A673 (cell line): ENCODE measurements at regions not wholly inside any gene's neighbourhood (a gene's known extent, or its start where the extent isn't known, plus 50 kb on each side); places are given as distances from the start of the nearest gene placed in this dataset.

ENCODE experiments used
- BruUV-seq: library from RNA; stranded (reverse); fragments of 400-500 nt; replicated peaks from 2 replicates; lab custom pipeline; 2021; lab: Mats Ljungman, UMichigan
- CTCF ChIA-PET: fragments of 300-600 bp; sonication (Branson Sonifier 250); formaldehyde crosslinking; loops from one replicate; lab custom pipeline; 2022; ENCODE audit warnings: antibody characterized with exemption; lab: Charles Lee
- POLR2A ChIA-PET: fragments of 300-600 bp; sonication (Branson Sonifier 250); formaldehyde crosslinking; loops from one replicate; lab custom pipeline; 2022; ENCODE audit warnings: antibody characterized with exemption; ENCODE audit not compliant: low non-redundant PET; lab: Charles Lee
- DNase-seq: peaks from one replicate; pipeline ENCODE4 v3.0.0-alpha.2; 2015; ENCODE audit warnings: low spot score
- H3K27ac ChIP-seq: fragments of 200-600 bp; sonication (generic); 2 replicates; pipeline ENCODE4 v1.5.1; 2016; ENCODE audit warnings: mixed run types, low read depth, mild to moderate bottlenecking, mixed read lengths, antibody characterized with exemption, low read length; ENCODE audit not compliant: poor library complexity, severe bottlenecking
- H3K27me3 ChIP-seq: fragments of 200-600 bp; sonication (generic); replicated peaks from 2 replicates; pipeline ENCODE4 v1.6.1; 2017; ENCODE audit warnings: mixed run types, low read depth, mild to moderate bottlenecking, mixed read lengths, antibody characterized with exemption, low read length; ENCODE audit not compliant: insufficient read depth, poor library complexity
- H3K36me3 ChIP-seq: fragments of 200-600 bp; sonication (generic); 2 replicates; pipeline ENCODE4 v1.6.1; 2016; ENCODE audit warnings: mixed run types, mild to moderate bottlenecking, mixed read lengths, antibody characterized with exemption, low read length; ENCODE audit not compliant: insufficient read depth, poor library complexity, severe bottlenecking
- H3K4me1 ChIP-seq: fragments of 200-600 bp; sonication (generic); 2 replicates; pipeline ENCODE4 v1.6.1; 2017; ENCODE audit warnings: mixed run types, mild to moderate bottlenecking, mixed read lengths, antibody characterized with exemption, low read length; ENCODE audit not compliant: insufficient read depth, poor library complexity, severe bottlenecking
- H3K4me3 ChIP-seq: fragments of 200-600 bp; sonication (generic); 2 replicates; pipeline ENCODE4 v1.5.1; 2016; ENCODE audit warnings: low read depth, mixed run types, mild to moderate bottlenecking, mixed read lengths, low read length; ENCODE audit not compliant: poor library complexity, severe bottlenecking
- H3K9me3 ChIP-seq: fragments of 200-600 bp; sonication (generic); 2 replicates; pipeline ENCODE4 v1.6.1; 2016; ENCODE audit warnings: mixed run types, low read depth, mild to moderate bottlenecking, mixed read lengths, antibody characterized with exemption, low read length; ENCODE audit not compliant: poor library complexity, severe bottlenecking
- CTCF ChIP-seq: fragments of 300-800, 200-600 bp; sonication (generic); conservative IDR thresholded peaks from 2 replicates; pipeline ENCODE4 v1.5.1; 2017; ENCODE audit warnings: low read depth, mild to moderate bottlenecking, antibody characterized with exemption, low read length, moderate library complexity, mixed read lengths
- EZH2 ChIP-seq: fragments of 200-600 bp; sonication (generic); IDR thresholded peaks from 2 replicates; pipeline ENCODE4 v1.6.1; 2017; ENCODE audit warnings: borderline replicate concordance, low read depth, mild to moderate bottlenecking, mixed read lengths, antibody characterized with exemption, low read length; ENCODE audit not compliant: poor library complexity, severe bottlenecking
- intact Hi-C: fragments of 100-400 bp; cut with micrococcal nuclease; formaldehyde crosslinking; loops from one replicate; pipeline ENCODE4 v1.10.0; 2022; ENCODE audit not compliant: unreplicated experiment

GRCh38 chr1:78358165-78358564 lies 132.6 kb upstream of the PTGFR start:
- no peaks in the 10 kb centered on the region for H3K9me3 ChIP-seq
- no peak for DNase-seq
- POLR2A ChIA-PET: no interaction called here
- no peaks in the 10 kb centered on the region for H3K36me3 ChIP-seq
- CTCF ChIA-PET: no interaction called here
- no peak overlapping the region for H3K4me3 ChIP-seq
- H3K4me1 ChIP-seq: no peaks in the 10 kb centered on the region
- intact Hi-C loops: no loop called here
- H3K27me3 ChIP-seq: no peaks in the 10 kb centered on the region
- TF ChIP-seq CTCF (no peak), EZH2 (no peak)
- H3K27ac ChIP-seq: no peak overlapping the region
- no TSS peak for BruUV-seq

- H3K27ac ChIP-seq: no peak overlapping the region
- H3K9me3 ChIP-seq: no peaks in the 10 kb centered on the region
- H3K36me3 ChIP-seq: no peaks in the 10 kb centered on the region
- H3K4me1 ChIP-seq: no peaks in the 10 kb centered on the region
- no peak for TF ChIP-seq CTCF
- no peak for TF ChIP-seq EZH2
- H3K27me3 ChIP-seq: no peaks in the 10 kb centered on the region
- intact Hi-C loops: no loop called here
- ChIA-PET CTCF (no interaction called here), POLR2A (no interaction called here)
- DNase-seq: no peak
- H3K4me3 ChIP-seq: no peak overlapping the region
- no TSS peak for BruUV-seq
These were observed 131.1 kb upstream of the PTGFR start for GRCh38 chr1:78359666-78360065.

- BruUV-seq: no TSS peak
- TF ChIP-seq EZH2: no peak
- TF ChIP-seq CTCF: no peak
- DNase-seq: no peak
- Histone ChIP-seq H3K27me3 (no peaks in the 10 kb centered on the region), H3K36me3 (no peaks in the 10 kb centered on the region), H3K27ac (no peak overlapping the region), H3K9me3 (no peaks in the 10 kb centered on the region), H3K4me1 (no peaks in the 10 kb centered on the region), H3K4me3 (no peak overlapping the region)
- intact Hi-C loops: no loop called here
- ChIA-PET CTCF (no interaction called here), POLR2A (no interaction called here)
These were observed 130.2 kb upstream of the PTGFR start for GRCh38 chr1:78360584-78360983.
